Fibroblast of skin of back (primary cell): ENCODE measurements at regions not wholly inside any gene's neighbourhood (a gene's known extent, or its start where the extent isn't known, plus 50 kb on each side); places are given as distances from the start of the nearest gene placed in this dataset.

ENCODE experiments used
- DNase-seq: peaks from one replicate; pipeline ENCODE4 v3.0.0-alpha.2; 2013

DNA sequence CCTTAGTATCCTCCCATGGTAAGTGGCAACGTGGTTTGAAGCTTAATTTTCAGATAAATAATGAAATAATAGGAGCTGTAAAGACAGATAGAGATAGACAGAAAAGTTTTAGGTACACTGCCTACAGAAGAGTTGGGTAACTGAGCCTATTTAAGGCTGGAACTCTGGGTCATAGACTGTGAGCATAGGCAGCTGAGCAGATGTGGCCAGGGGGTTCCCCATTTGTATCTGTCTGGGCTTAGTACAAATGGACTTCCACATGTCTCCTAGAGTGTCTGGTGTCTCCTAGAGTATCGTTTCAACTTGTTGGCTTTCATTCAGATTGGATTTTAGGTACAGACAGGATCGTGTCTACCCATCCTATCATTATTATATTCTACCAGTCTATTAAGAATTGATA, 649.8 kb downstream of the DHX35 start:
- no peak for DNase-seq

DNA sequence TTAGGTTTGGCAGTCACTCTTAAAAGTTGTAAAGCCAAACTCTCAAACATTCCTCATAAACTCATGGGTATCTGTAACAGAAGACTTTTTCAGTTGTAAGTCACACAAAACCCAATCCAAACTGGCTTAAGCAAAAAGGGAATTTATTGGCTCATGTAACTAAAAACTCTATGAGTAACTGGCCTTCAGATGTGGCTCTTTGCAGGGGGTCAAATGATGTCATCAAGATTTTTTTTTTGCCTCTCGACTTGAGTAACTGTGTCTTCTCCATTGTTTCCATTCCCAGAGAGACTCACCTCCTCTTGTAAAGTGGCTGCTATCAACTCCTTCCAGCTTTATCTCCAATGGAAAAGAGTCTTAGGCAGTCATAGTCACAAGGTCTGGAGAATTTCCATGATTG, 645.0 kb downstream of the DHX35 start:
- peak; percentile 84 for DNase-seq

DNA sequence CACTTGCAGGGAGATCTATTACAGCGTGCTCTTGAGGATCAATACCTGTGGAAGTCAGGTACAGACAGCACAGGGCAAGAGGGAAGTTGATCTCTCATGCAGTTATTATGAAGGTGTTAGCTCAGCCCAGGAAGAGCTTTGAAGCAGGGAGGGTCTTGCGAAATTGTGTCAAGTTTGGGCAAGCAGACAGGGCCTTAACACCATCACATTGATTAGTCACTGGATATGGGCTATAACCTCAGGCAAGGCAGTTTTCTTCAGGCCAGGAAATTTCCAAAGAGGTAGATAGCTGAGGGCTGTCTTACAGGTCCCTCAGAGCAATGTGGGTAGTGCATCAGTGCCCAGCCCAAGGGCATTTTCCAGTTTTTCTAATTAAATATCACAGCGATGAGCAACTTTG, 643.8 kb downstream of the DHX35 start:
- DNase-seq: no peak

DNA sequence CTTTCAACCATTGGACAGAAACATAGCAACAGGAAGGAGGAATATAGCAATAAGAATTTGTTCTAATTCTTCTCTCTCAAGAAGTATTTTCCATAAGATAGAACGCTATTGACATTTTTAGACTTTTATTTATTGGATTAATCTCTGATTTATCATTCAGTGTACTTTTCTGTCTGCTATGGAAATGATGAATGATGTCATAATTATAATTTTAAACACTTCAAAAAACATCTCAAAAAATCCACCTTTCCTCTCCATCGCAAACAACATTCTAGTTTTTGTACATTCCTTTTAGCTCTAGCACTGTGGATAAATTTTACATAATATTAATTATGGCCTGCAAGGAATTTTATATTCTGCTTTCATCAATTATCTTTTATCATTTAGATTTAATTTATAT, 643.2 kb downstream of the DHX35 start:
- no peak for DNase-seq

DNA sequence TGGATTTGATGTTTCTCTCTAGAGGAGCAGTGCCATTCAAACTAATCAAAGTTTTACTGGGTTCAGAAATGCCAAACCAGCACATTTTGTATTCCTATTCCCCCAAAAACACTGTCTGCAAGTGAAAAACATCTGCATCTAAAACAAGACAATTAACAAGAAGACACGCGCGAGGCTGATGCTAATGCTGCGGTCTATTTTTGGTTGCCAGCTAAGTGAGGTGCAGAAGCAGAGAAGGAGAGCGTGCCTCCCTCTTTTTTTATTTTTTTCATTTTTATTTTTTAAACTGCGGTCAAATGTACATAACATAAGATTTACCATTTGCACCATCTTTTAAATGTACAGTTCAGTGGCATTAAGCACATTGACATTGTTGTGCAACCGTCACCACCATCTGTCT, 641.1 kb downstream of the DHX35 start:
- no peak for DNase-seq

- DNase-seq: no peak
These were observed 640.5 kb downstream of the DHX35 start for GRCh38 chr20:39602649-39603048.

DNA sequence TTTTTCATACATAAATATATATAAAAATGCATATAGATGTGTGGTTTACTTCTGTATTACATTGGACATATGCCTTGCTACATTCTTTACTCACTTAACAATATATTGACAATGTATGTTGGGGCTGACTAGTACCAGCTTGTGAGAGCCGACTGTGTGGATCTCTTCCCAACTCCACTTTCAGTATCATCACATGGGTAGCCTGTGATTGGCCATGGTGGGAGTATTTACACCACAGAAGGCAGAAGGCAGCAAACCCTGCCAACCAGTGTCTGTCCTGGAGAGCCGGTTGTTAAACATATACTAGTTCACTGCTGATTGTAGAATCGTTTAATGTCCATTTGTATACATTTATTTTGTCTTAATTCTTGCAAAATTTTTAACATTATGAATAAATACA, 638.7 kb downstream of the DHX35 start:
- DNase-seq: no peak

- DNase-seq: no peak
These were observed 638.0 kb downstream of the DHX35 start for GRCh38 chr20:39600156-39600555.

- no peak for DNase-seq
These were observed 634.4 kb downstream of the DHX35 start for GRCh38 chr20:39596554-39596953.

- no peak for DNase-seq
These were observed 630.2 kb downstream of the DHX35 start for GRCh38 chr20:39592371-39592770.

GRCh38 chr20:39588148-39588757, 626.1 kb downstream of the DHX35 start:
- no peak for DNase-seq

- no peak for DNase-seq
These were observed 618.9 kb downstream of the DHX35 start for GRCh38 chr20:39581034-39581433.

GRCh38 chr20:39576771-39577170, 614.6 kb downstream of the DHX35 start:
- DNase-seq: peak; percentile 81

DNA sequence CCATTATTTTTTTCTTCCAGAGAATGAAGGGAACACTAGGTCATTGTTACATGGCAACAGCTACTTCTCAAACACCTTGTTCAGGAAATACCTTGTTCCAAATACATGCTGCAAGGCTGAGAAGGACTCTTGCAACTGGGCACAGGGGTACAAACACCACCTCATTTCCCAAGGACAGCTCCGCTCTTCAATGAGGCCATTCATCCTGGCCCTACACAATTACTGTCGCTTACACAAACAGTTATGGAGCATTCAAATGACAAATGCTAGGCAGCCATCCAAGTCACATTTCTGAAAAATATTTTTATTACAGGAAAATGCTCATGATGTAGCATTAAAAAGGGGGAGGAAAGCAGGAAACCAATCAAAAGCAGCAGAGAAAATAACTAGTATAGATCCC, 611.9 kb downstream of the DHX35 start:
- no peak for DNase-seq

- DNase-seq: no peak
These were observed 609.0 kb downstream of the DHX35 start for GRCh38 chr20:39571171-39571570.

GRCh38 chr20:39568109-39568508, 606.0 kb downstream of the DHX35 start:
- DNase-seq: no peak

- no peak for DNase-seq
These were observed 601.2 kb downstream of the DHX35 start for GRCh38 chr20:39563349-39563748.

DNA sequence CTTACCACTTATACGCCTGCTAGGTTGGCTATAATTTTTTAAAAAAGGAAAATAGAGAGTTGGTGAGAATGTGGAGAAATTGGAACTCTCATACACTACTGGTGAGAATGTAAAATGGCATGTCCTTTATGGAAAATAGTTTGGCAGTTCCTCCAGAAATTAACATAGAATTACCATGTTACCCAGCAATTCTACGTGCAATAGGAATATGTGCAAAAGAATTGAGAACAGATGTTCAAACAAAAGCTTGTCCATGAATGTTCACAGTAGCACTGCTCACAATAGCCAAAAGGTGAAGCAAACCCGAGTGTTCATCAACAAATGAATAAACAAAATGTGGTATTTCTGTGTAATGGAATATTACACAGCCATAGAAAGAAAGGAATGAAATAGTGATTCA, 592.2 kb downstream of the DHX35 start:
- DNase-seq: no peak

DNA sequence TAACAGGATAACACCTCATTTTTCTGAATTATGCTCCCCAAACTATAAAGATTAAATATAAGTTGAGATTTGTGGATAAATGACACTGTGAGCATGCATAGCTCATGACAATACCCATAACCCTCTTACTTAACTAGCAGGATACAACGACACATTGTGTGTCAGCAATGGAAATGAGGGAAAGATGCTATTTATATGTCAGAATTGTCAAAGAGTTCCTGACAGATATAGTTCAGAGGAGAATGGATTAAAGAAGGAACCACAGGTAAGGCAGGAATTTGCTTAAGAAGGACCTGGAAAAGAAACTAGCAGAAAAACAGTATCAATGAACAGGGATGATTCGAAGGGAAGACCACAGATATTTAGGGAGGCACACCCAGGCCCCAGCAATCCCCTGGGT, 591.0 kb downstream of the DHX35 start:
- DNase-seq: no peak

DNA sequence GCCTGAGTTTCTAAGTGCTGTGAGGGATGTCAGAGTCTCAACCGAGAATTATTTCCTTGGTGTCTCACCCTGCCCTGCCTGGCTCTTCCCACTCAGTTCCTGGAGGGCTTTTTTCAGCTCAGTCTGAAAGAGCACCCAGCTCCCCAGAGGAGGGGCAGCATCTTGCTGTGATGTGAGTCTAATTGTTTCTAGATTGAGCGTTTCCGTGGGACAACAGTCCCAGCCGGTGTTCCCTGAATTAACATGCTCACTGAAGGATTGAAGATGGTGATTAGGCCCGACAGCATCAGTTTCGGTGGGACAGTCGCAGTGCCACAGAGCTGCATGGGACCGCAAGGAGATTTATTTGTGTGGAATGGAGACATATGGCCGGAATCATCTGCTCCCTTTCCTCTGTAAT, 587.6 kb downstream of the DHX35 start:
- DNase-seq: no peak

DNA sequence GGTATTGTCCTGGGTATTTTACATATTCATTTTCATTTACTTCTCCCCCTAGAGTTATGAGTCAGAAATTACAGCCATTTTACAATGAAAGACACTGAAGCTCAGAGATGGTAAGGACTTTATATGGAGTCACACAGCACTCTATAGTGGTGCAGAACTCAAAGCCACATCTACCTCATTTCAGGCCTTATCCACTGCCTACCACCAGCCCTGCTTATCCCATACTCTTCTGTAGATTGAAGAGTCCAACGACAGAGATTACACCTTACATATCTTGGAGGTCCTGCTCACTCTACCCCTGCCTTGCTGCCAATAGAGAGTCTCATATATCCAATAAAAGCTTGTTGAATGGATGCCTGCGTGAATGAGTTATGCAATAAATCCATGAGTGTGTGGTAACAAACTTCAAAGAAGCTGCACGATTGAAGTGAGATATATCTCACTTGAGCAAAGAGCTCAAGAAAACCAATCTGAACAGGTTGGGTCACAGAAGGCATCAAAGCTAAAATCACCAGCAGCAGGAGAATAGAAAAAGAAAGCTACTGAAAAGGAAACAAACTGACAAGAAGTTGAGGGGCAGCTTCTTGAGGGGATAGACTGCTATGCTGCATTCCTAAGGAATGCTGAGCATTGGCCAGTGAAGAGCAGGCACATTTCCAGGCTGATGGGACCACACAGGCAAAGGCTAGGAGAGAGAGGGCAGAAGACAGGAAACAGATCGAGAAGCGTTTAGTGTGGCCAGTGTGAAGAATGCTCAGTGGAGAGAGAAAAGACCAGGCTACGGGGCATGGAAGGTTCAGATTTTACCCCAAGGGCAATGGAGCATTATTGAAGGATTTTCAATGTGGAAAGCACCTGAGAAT, 585.6 kb downstream of the DHX35 start:
- no peak for DNase-seq

DNA sequence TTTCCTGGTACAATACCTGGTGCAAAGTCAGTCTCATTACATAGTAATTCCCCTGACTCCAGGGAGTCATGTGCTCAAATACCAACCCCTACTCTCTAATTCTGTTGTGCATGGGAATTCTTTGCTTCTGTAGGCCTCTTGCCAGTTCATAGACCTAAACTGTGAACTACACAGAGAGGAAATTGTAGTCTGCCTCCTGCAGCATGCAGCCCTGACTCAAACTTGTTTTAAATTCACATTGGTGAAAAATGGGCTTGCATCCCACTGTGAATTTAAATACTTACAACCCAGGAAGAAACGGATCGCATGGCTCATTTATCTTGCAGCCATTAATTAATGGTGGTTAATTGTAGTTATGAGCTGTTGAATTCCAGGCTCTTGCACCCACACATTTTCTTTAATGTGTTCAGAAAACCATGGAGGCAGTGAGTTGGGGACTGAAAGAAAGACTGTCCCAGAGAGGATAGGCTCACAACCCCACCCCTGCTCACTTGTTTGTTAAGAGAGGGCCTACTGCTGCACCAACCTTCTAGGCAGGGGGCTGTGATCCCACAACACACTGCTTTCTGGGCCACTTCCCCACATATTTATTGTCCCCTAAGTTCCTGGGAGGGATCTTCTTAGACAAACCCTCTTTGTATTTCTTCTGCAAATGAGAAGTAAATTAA, 579.1 kb downstream of the DHX35 start:
- no peak for DNase-seq

DNA sequence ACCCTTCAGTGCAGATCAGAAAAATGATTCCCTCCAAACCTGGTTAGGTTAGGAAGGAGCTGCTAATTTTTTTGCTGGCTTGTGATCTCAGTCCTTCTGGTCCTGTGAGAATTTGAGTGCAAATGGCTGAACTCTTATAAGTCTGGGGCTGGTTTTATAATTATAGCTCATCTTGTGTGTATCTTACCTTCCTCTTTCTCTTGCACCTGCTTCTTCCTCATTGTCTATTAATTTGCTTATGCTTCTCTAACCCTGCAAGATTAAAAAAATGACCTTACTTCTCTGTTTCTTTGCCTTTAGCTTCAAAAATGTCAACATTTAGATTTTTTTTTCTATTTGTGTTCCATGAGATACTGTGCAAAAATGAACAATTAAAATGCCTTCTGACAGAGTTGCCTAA, 576.2 kb downstream of the DHX35 start:
- DNase-seq: no peak

- no peak for DNase-seq
These were observed 573.2 kb downstream of the DHX35 start for GRCh38 chr20:39535301-39535700.
